Coronary artery (tissue), 2 donors: ENCODE measurements at regions not wholly inside any gene's neighbourhood (a gene's known extent, or its start where the extent isn't known, plus 50 kb on each side); places are given as distances from the start of the nearest gene placed in this dataset.

Experiments used
- DNase-seq: peaks from one replicate; pipeline ENCODE4 v3.0.0-alpha.2; 2017; ENCODE audit warnings: low spot score
- H3K27ac ChIP-seq, 2 donors: fragments of 200-600 bp; sonication (generic); one replicate each; pipeline ENCODE4 v1.5.1; 2016 to 2019
- H3K4me3 ChIP-seq: fragments of 200-600 bp; sonication (generic); 2 replicates; pipeline ENCODE4 v1.5.1; 2016; ENCODE audit warnings: mild to moderate bottlenecking, moderate library complexity
- TF ChIP-seq, protein P1 (sequence below): fragments of 200-600 bp; sonication (generic); IDR thresholded peaks from one replicate; pipeline ENCODE4 v1.5.1; 2019; ENCODE audit warnings: antibody characterized with exemption

DNA sequence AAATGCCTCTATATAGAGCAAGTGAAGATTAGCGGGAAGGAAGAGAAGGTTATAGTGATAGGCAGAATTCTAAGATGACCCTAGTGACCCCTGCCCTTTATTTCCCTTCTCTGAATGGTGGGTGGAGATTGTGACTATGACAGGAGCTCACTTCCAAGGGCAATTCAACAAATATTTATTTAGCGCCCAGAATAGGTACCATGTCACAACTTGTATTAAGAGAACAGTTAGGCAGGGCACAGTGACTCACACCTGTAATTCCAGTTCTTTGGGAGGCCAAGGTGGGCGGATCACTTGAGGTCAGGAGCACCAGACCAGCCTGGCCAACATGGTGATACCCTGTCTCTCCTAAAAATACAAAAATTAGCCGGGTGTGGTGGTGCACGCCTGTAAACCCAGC is 236.0 kb upstream of the POGK start:
- DNase-seq = no peak
- TF ChIP-seq, protein P1, sequence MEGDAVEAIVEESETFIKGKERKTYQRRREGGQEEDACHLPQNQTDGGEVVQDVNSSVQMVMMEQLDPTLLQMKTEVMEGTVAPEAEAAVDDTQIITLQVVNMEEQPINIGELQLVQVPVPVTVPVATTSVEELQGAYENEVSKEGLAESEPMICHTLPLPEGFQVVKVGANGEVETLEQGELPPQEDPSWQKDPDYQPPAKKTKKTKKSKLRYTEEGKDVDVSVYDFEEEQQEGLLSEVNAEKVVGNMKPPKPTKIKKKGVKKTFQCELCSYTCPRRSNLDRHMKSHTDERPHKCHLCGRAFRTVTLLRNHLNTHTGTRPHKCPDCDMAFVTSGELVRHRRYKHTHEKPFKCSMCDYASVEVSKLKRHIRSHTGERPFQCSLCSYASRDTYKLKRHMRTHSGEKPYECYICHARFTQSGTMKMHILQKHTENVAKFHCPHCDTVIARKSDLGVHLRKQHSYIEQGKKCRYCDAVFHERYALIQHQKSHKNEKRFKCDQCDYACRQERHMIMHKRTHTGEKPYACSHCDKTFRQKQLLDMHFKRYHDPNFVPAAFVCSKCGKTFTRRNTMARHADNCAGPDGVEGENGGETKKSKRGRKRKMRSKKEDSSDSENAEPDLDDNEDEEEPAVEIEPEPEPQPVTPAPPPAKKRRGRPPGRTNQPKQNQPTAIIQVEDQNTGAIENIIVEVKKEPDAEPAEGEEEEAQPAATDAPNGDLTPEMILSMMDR = no peak
- no peak overlapping the region for H3K4me3 ChIP-seq
- H3K27ac ChIP-seq = no peak overlapping the region

DNA sequence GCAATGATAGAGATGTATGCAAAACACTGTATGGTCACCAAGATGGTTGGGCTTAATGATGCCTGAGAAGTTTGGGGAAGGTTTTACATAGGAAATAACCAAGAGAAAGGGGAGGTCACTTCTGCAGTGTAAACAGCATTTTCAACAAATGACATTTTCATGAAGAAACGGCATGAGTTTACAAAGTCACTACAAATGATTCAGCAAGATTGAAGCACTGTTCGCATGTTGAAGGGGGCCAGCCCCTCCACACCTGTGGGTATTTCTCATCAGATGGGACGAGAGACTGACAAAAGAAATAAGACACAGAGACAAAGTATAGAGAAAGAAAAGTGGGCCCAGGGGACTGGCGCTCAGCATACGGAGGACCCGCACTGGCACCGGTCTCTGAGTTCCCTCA is 234.1 kb upstream of the POGK start:
- no peak overlapping the region for H3K27ac ChIP-seq
- DNase-seq = no peak
- TF ChIP-seq, protein P1 = no peak

DNA sequence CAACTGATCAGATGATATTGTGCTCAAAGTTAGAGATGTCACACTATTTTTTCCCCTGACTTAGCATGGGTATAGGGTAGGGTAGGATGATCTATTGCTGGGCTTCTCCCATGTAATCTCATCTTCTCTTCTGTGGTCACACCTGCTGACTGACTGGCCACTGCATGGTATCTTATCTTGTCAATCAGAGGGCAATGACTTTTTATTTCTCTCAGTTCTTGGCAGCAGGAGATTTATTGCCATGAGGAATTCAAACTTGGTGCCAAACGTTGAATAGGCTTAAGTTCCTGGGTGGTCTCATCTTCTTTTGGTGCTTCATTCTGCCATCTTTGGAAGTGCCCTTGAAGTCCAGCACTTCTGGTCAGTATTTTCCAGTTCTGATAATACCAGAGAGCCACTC is 226.4 kb upstream of the POGK start:
- no peak overlapping the region for H3K27ac ChIP-seq
- H3K4me3 ChIP-seq = no peak overlapping the region
- TF ChIP-seq, protein P1 = no peak
- no peak for DNase-seq

More for the DNA sequence above, 234.1 kb upstream of the POGK start:
- no peak overlapping the region for H3K4me3 ChIP-seq

DNA sequence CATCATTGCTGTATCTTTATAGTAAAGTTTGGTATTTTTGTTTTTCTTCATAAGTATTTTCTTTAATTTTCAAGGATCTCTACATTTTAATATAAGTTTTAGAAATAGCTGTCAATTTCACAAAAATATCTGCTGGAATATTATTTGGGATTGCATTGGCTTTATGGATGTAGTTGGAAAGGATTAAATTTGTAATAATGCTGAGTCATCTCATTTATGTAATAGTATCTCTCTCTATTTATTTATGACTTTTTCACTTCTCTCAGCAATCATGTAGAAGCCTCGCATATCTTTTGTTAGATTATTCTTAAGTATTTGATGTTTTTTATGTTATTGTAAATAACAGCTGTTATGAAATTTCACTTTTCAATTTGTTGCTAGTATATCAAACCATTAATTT is 223.1 kb upstream of the POGK start:
- no peak for DNase-seq
- Histone ChIP-seq H3K4me3 (no peak overlapping the region), H3K27ac (no peak overlapping the region)
- TF ChIP-seq, protein P1 = no peak

DNA sequence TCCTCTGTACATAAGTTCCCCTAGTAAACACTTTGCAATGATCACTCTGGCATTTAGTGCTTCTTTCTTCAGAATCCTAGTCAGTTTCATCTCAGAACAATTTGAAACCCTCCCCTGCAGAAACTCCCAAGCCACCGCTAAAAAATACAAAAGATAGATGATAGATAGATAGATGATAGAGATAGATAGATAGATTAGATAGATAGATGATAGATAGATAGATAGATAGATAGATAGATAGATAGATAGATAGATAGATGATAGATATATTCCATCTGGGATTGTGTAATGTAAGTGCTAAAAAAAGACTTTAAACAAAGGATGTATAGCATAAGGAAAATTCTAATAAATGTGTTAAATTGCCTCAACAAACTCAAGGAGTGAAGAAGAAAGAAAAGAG is 212.6 kb upstream of the POGK start:
- no peak overlapping the region for H3K27ac ChIP-seq
- no peak overlapping the region for H3K4me3 ChIP-seq
- TF ChIP-seq, protein P1 = no peak
- DNase-seq = no peak

DNA sequence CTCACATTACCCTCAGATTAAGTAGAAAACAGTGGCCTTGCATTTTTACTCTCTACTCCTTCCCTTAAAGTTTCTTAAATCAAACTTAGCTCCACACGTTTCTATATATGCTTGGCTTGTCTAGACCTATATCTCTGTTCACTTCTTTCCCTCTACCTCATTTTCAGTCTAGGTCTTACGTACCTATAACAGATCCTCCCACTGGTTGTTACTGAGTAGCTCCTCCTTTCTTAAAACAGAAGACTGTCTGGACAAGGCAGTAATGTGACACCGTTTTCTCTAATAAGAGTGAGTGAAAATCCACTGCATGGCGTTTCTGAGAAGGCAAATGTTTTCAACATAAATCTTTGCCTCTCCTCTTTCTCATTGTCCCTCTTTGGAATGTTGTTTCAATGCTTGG is 211.7 kb upstream of the POGK start:
- DNase-seq = no peak
- Histone ChIP-seq H3K4me3 (no peak overlapping the region), H3K27ac (no peak overlapping the region)
- TF ChIP-seq, protein P1 = no peak

DNA sequence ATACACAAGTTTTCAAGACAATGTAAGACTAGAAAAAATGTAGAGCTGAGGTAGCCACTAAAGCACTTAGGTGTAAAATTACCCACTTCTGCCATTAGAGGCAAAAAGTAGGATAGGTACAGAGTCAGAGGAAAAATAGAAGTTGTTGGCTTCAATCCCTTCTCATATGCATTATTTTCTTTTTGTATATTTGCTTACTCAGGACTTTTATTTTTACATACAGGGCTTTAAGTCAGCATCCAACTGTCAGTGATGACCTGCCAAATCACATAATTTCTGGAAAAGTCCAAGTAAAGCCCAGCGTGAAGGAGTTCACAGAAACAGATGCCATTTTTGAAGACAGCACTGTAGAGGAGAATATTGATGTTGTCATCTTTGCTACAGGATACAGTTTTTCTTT is 211.0 kb upstream of the POGK start:
- TF ChIP-seq, protein P1 = no peak
- no peak overlapping the region for H3K27ac ChIP-seq
- no peak for DNase-seq
- no peak overlapping the region for H3K4me3 ChIP-seq
